Fibroblast of skin of left biceps (primary cell): ENCODE measurements at regions not wholly inside any gene's neighbourhood (a gene's known extent, or its start where the extent isn't known, plus 50 kb on each side); places are given as distances from the start of the nearest gene placed in this dataset.

Experiments
- DNase-seq, 2 experiments: peaks; one replicate each; pipeline ENCODE4 v3.0.0-alpha.2; 2013; ENCODE audit warnings: low read depth in 2 of 2

- DNase-seq: no peak
These were observed 367.6 kb upstream of the JAG1 start for GRCh38 chr20:11041396-11041795.

- no peak for DNase-seq
These were observed 369.2 kb upstream of the JAG1 start for GRCh38 chr20:11043001-11043400.

GRCh38 chr20:11044561-11044960 lies 370.8 kb upstream of the JAG1 start:
- no peak for DNase-seq

GRCh38 chr20:11045412-11046175 lies 371.8 kb upstream of the JAG1 start:
- no peak for DNase-seq

GRCh38 chr20:11047559-11047958 lies 373.8 kb upstream of the JAG1 start:
- DNase-seq: no peak

GRCh38 chr20:11048739-11049138 lies 374.9 kb upstream of the JAG1 start:
- no peak for DNase-seq

- no peak for DNase-seq
These were observed 376.6 kb upstream of the JAG1 start for GRCh38 chr20:11050350-11050749.

- DNase-seq: no peak
These were observed 377.3 kb upstream of the JAG1 start for GRCh38 chr20:11051136-11051535.

GRCh38 chr20:11053310-11053709 lies 379.5 kb upstream of the JAG1 start:
- no peak for DNase-seq

- no peak for DNase-seq
These were observed 380.6 kb upstream of the JAG1 start for GRCh38 chr20:11054266-11054993.

GRCh38 chr20:11056414-11056813 lies 382.6 kb upstream of the JAG1 start:
- no peak for DNase-seq

GRCh38 chr20:11057624-11058023 lies 383.8 kb upstream of the JAG1 start:
- DNase-seq: no peak

GRCh38 chr20:11059659-11060058 lies 385.9 kb upstream of the JAG1 start:
- no peak for DNase-seq

GRCh38 chr20:11060423-11061185 lies 386.8 kb upstream of the JAG1 start:
- no peak for DNase-seq

- DNase-seq: no peak
These were observed 389.6 kb upstream of the JAG1 start for GRCh38 chr20:11063444-11063843.

GRCh38 chr20:11064946-11065345 lies 391.1 kb upstream of the JAG1 start:
- no peak for DNase-seq

GRCh38 chr20:11067359-11067758 lies 393.6 kb upstream of the JAG1 start:
- no peak for DNase-seq

GRCh38 chr20:11072982-11073381 lies 399.2 kb upstream of the JAG1 start:
- DNase-seq: no peak

GRCh38 chr20:11076434-11077105 lies 402.8 kb upstream of the JAG1 start:
- no peak for DNase-seq

- DNase-seq: no peak
These were observed 403.4 kb upstream of the JAG1 start for GRCh38 chr20:11077226-11077625.

- no peak for DNase-seq
These were observed 406.2 kb upstream of the JAG1 start for GRCh38 chr20:11080010-11080409.

GRCh38 chr20:11080781-11081377 lies 407.1 kb upstream of the JAG1 start:
- DNase-seq: no peak
